Keratinocyte (primary cell): ENCODE measurements at regions not wholly inside any gene's neighbourhood (a gene's known extent, or its start where the extent isn't known, plus 50 kb on each side); places are given as distances from the start of the nearest gene placed in this dataset.

Experiments used
- DNase-seq: peaks from one replicate; pipeline ENCODE4 v3.0.0-alpha.2; 2011; ENCODE audit warnings: low read depth, missing footprints, low spot score
- FAIRE-seq: peaks from 2 replicates; lab custom pipeline; 2011; peaks lifted over from hg19 to GRCh38; lab: Jason Lieb, UNC
- H2AFZ ChIP-seq: 2 replicates; pipeline ENCODE4 v1.6.0; 2012; ENCODE audit warnings: low read length, control low read depth, inconsistent platforms; ENCODE audit not compliant: control insufficient read depth
- H3K27ac ChIP-seq: 2 replicates; pipeline ENCODE4 v1.5.1; 2011; ENCODE audit warnings: low read length; ENCODE audit not compliant: control insufficient read depth, insufficient read depth
- H3K27me3 ChIP-seq: 3 replicates; pipeline ENCODE4 v1.6.0; 2011; ENCODE audit warnings: low read length; ENCODE audit not compliant: control insufficient read depth, insufficient read depth; ENCODE audit errors: extremely low read depth
- H3K36me3 ChIP-seq, 2 experiments: 2 replicates in 1 of 2; 3 replicates in 1 of 2; pipeline ENCODE4 v1.5.1; 2011; ENCODE audit warnings: low read length in 2 of 2, mild to moderate bottlenecking in 1 of 2; ENCODE audit not compliant: control insufficient read depth in 2 of 2, insufficient read depth in 2 of 2; ENCODE audit errors: extremely low read depth in 1 of 2
- H3K4me1 ChIP-seq: 3 replicates; pipeline ENCODE4 v1.5.1; 2011; ENCODE audit warnings: low read length; ENCODE audit not compliant: control insufficient read depth, insufficient read depth; ENCODE audit errors: extremely low read depth
- H3K4me2 ChIP-seq: 3 replicates; pipeline ENCODE4 v1.6.0; 2011; ENCODE audit warnings: low read depth, low read length; ENCODE audit not compliant: control insufficient read depth, insufficient read depth; ENCODE audit errors: extremely low read depth
- H3K4me3 ChIP-seq, 3 experiments: fragments of 200-600 bp in 1 of 3; sonication (generic) in 1 of 3; 2 replicates in 2 of 3; 3 replicates in 1 of 3; pipeline ENCODE4 v1.5.1; 2011 to 2016; ENCODE audit warnings: low read length in 3 of 3, mild to moderate bottlenecking in 3 of 3, control low read depth in 2 of 3, inconsistent platforms in 1 of 3, low read depth in 1 of 3, mixed read lengths in 1 of 3, mixed run types in 1 of 3, moderate library complexity in 1 of 3; ENCODE audit not compliant: control insufficient read depth in 2 of 3, insufficient read depth in 2 of 3; ENCODE audit errors: extremely low read depth in 1 of 3
- H3K79me2 ChIP-seq: 2 replicates; pipeline ENCODE4 v1.6.0; 2012; ENCODE audit warnings: low read length; ENCODE audit not compliant: control insufficient read depth, insufficient read depth
- H3K9ac ChIP-seq: 3 replicates; pipeline ENCODE4 v1.6.0; 2011; ENCODE audit warnings: low read length; ENCODE audit not compliant: control insufficient read depth, insufficient read depth; ENCODE audit errors: extremely low read depth
- H3K9me1 ChIP-seq: 3 replicates; pipeline ENCODE4 v1.6.0; 2011; ENCODE audit warnings: low read length; ENCODE audit not compliant: control insufficient read depth, insufficient read depth; ENCODE audit errors: extremely low read depth
- H3K9me3 ChIP-seq: 2 replicates; pipeline ENCODE4 v1.5.1; 2012; ENCODE audit warnings: low read depth, low read length; ENCODE audit not compliant: control insufficient read depth
- H4K20me1 ChIP-seq: 3 replicates; pipeline ENCODE4 v1.6.0; 2011; ENCODE audit warnings: low read length; ENCODE audit not compliant: control insufficient read depth, insufficient read depth; ENCODE audit errors: extremely low read depth
- CTCF ChIP-seq, 3 experiments: IDR thresholded peaks in 1 of 3; conservative IDR thresholded peaks in 1 of 3; optimal IDR thresholded peaks in 1 of 3; 2 replicates in 2 of 3; 3 replicates in 1 of 3; pipeline versions ENCODE3 to v1.5.1; 2011; ENCODE audit warnings: low read length in 3 of 3, mild to moderate bottlenecking in 3 of 3, moderate library complexity in 2 of 3, control low read depth in 1 of 3, inconsistent platforms in 1 of 3; ENCODE audit not compliant: insufficient read depth in 2 of 3; ENCODE audit errors: extremely low read depth in 1 of 3
- EZH2 ChIP-seq: IDR thresholded peaks from one replicate; pipeline ENCODE4 v1.6.1; 2012; ENCODE audit warnings: inconsistent platforms, mild to moderate bottlenecking, low read length, moderate library complexity
- dilution Hi-C: fragments of 300-500 bp; cut with MboI; formaldehyde crosslinking; loops from one replicate; pipeline ENCODE4 v1.7.0; 2020; ENCODE audit warnings: low sequenced_read_pairs; ENCODE audit not compliant: extremely low pct_ligation_motif_present

GRCh38 chr3:72355168-72355567, 493.1 kb downstream of the SHQ1 start:
- dilution Hi-C loops = no loop called here
- H3K4me2 ChIP-seq = no peak overlapping the region
- no peak for TF ChIP-seq EZH2
- TF ChIP-seq CTCF (optimal IDR thresholded peaks at IDR 0.05 in 1 of 3, IDR thresholded peaks at IDR 0.05 in 1 of 3, conservative IDR thresholded peaks at IDR 0.05 in 1 of 3; ENCODE audit: extremely low read depth in 1 of 3, insufficient read depth in 2 of 3, low read length in 3 of 3) = no peak
- no peaks in the 10 kb centered on the region for H4K20me1 ChIP-seq
- no peak overlapping the region for H3K27ac ChIP-seq
- no peaks in the 10 kb centered on the region for H3K36me3 ChIP-seq
- peaks cover 2% of the 10 kb centered on the region for H3K9me1 ChIP-seq
- FAIRE-seq = no peak
- H3K4me1 ChIP-seq = peaks cover 8% of the 10 kb centered on the region
- no peak overlapping the region for H3K9ac ChIP-seq
- H2AFZ ChIP-seq = no peak overlapping the region
- no peak for DNase-seq
- no peaks in the 10 kb centered on the region for H3K27me3 ChIP-seq
- H3K9me3 ChIP-seq = no peaks in the 10 kb centered on the region
- no peaks in the 10 kb centered on the region for H3K79me2 ChIP-seq
- H3K4me3 ChIP-seq = no peak overlapping the region

DNA sequence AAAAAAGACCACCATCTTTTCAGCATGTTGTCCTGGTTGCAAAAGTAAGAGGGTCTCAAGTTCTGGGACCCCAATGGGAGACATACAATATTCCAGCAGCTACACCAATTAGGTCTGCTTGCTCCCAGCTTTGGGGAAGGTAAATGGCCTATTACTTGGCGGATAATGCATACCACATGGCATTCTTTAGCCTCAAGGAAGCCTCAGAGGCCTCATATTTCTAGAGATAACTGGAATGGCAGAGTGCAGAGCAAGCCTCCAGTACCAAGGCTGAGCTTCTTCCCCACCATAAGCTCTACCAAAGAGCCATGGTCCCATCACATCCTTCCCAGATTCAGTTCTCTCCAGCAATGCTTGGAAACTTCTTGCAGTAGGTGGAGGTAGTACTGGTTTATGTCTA, 493.8 kb downstream of the SHQ1 start:
- dilution Hi-C loops = no loop called here
- no peak for DNase-seq

More for the DNA sequence above, 493.8 kb downstream of the SHQ1 start:
- H3K4me3 ChIP-seq = no peak overlapping the region
- H3K4me2 ChIP-seq = no peak overlapping the region
- peaks cover 2% of the 10 kb centered on the region for H3K9me1 ChIP-seq
- H3K27me3 ChIP-seq = no peaks in the 10 kb centered on the region
- no peak for TF ChIP-seq CTCF (optimal IDR thresholded peaks at IDR 0.05 in 1 of 3, IDR thresholded peaks at IDR 0.05 in 1 of 3, conservative IDR thresholded peaks at IDR 0.05 in 1 of 3; ENCODE audit: extremely low read depth in 1 of 3, insufficient read depth in 2 of 3, low read length in 3 of 3)
- no peak for TF ChIP-seq EZH2
- H2AFZ ChIP-seq = no peak overlapping the region
- no peaks in the 10 kb centered on the region for H3K79me2 ChIP-seq
- H4K20me1 ChIP-seq = no peaks in the 10 kb centered on the region
- FAIRE-seq = no peak
- H3K4me1 ChIP-seq = peaks cover 8% of the 10 kb centered on the region
- no peak overlapping the region for H3K27ac ChIP-seq
- no peak overlapping the region for H3K9ac ChIP-seq
- no peaks in the 10 kb centered on the region for H3K36me3 ChIP-seq
- H3K9me3 ChIP-seq = no peaks in the 10 kb centered on the region
